ENCODE measurements at regions not wholly inside any gene's neighbourhood (a gene's known extent, or its start where the extent isn't known, plus 50 kb on each side); places are given as distances from the start of the nearest gene placed in this dataset.

DNA sequence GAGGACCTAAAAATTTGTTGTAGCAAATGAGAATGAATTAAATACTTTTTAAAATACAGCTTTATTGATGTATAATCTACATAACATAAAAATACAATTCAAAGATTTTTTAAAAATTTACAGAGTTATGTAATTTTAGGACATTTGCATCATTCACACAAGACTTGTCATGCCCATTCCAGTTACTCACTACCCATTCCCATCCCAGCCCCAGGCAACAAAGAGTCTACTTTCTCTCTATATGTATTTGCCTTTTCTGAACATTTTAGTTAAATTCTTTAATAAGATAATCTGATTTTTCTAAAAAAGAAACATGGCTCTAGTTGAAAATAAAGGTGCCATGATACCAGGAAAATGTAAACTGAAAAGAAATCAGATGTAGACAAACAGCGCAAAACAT lies 354.2 kb downstream of the PMP22 start:
- H3K4me2 ChIP-seq (ENCODE audit: low read depth, low read length) = no peak overlapping the region
- H3K9me2 ChIP-seq (replicated peaks; ENCODE audit: insufficient read depth, low read length) = no peaks in the 10 kb centered on the region
- H4K20me1 ChIP-seq (ENCODE audit: insufficient read depth, low read length) = no peaks in the 10 kb centered on the region
- no peaks in the 10 kb centered on the region for H3F3A ChIP-seq (ENCODE audit: insufficient read depth, low read length)
- H3K4me1 ChIP-seq (ENCODE audit: low read length) = no peaks in the 10 kb centered on the region
- no peaks in the 10 kb centered on the region for H3K27me3 ChIP-seq (replicated peaks; ENCODE audit: insufficient read depth, low read length)
- H2AFZ ChIP-seq (ENCODE audit: low read length) = no peak overlapping the region
- no peaks in the 10 kb centered on the region for H3K79me2 ChIP-seq (ENCODE audit: low read length)
- H3K27ac ChIP-seq (ENCODE audit: low read length) = no peak overlapping the region
- no peak overlapping the region for H3K9ac ChIP-seq (ENCODE audit: low read length)
- H3K36me3 ChIP-seq (replicated peaks; ENCODE audit: insufficient read depth, low read length) = no peaks in the 10 kb centered on the region
- no peak for DNase-seq
- no peak overlapping the region for H3K4me3 ChIP-seq (ENCODE audit: low read length)
- H3K9me3 ChIP-seq (replicated peaks; ENCODE audit: insufficient read depth, low read length) = no peaks in the 10 kb centered on the region
- no peak for TF ChIP-seq EZH2 (optimal IDR thresholded peaks at IDR 0.05; ENCODE audit: low read depth, low read length)
- TF ChIP-seq EZH2phosphoT487 (IDR thresholded peaks at IDR 0.05; ENCODE audit: low read length) = no peak
- TF ChIP-seq, protein P1, sequence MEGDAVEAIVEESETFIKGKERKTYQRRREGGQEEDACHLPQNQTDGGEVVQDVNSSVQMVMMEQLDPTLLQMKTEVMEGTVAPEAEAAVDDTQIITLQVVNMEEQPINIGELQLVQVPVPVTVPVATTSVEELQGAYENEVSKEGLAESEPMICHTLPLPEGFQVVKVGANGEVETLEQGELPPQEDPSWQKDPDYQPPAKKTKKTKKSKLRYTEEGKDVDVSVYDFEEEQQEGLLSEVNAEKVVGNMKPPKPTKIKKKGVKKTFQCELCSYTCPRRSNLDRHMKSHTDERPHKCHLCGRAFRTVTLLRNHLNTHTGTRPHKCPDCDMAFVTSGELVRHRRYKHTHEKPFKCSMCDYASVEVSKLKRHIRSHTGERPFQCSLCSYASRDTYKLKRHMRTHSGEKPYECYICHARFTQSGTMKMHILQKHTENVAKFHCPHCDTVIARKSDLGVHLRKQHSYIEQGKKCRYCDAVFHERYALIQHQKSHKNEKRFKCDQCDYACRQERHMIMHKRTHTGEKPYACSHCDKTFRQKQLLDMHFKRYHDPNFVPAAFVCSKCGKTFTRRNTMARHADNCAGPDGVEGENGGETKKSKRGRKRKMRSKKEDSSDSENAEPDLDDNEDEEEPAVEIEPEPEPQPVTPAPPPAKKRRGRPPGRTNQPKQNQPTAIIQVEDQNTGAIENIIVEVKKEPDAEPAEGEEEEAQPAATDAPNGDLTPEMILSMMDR (IDR thresholded peaks at IDR 0.05; ENCODE audit: low read length) = no peak

DNA sequence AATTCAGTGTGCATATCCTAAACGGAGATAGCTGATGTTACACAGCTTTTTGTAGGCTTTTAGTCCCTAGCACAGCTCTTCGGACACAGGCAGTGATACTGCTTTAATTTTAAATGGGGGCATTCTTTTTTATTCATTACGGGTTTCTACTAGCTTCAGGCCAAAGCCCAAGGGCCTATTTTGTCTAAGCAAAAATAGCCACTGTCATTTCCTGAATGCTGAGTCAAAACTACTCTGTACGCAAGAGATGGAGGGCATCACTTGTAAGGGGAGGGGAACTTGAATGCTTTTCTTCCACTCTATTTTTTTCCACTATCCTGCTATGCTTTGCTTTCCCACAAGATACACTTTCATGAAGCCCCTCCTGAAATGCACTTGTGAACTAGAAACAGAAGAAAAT lies 360.7 kb downstream of the PMP22 start:
- peak overlapping the region; percentile 49; the same call in 1 of the 2 replicates for H3K27ac ChIP-seq (ENCODE audit: low read length)
- H3K27me3 ChIP-seq (replicated peaks; ENCODE audit: insufficient read depth, low read length) = no peaks in the 10 kb centered on the region
- DNase-seq = peak; percentile 53
- H2AFZ ChIP-seq (ENCODE audit: low read length) = no peak overlapping the region
- no peaks in the 10 kb centered on the region for H3F3A ChIP-seq (ENCODE audit: insufficient read depth, low read length)
- H3K9ac ChIP-seq (ENCODE audit: low read length) = no peak overlapping the region
- H3K4me1 ChIP-seq (ENCODE audit: low read length) = no peaks in the 10 kb centered on the region
- no peaks in the 10 kb centered on the region for H3K9me2 ChIP-seq (replicated peaks; ENCODE audit: insufficient read depth, low read length)
- no peaks in the 10 kb centered on the region for H3K36me3 ChIP-seq (replicated peaks; ENCODE audit: insufficient read depth, low read length)
- TF ChIP-seq EZH2phosphoT487 (IDR thresholded peaks at IDR 0.05; ENCODE audit: low read length) (no peak), EZH2 (optimal IDR thresholded peaks at IDR 0.05; ENCODE audit: low read depth, low read length) (no peak)
- TF ChIP-seq, protein P1 (IDR thresholded peaks at IDR 0.05; ENCODE audit: low read length) = no peak
- H3K4me3 ChIP-seq (ENCODE audit: low read length) = no peak overlapping the region
- H3K9me3 ChIP-seq (replicated peaks; ENCODE audit: insufficient read depth, low read length) = no peaks in the 10 kb centered on the region
- H4K20me1 ChIP-seq (ENCODE audit: insufficient read depth, low read length) = no peaks in the 10 kb centered on the region
- H3K4me2 ChIP-seq (ENCODE audit: low read depth, low read length) = no peak overlapping the region
- H3K79me2 ChIP-seq (ENCODE audit: low read length) = no peaks in the 10 kb centered on the region

DNA sequence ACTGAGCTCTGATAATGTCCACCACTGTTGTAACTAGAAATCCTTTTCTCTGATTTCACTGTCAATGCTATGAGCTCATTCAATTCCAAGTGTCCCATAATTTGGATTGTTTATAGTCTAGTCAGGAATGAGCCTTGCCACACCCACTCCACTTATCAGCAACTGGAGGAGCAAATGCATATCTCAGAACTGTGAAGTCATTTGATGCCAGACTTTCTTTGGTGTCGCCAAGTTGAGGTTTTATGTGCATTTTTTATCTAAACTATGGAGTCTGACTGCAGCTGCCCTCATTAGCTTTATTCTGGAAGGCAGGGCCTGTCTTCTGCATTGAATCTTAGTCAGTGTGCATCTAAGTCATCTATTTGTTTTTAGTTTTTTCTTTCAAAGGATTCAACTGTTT lies 361.3 kb downstream of the PMP22 start:
- Histone ChIP-seq H3K79me2 (ENCODE audit: low read length) (no peaks in the 10 kb centered on the region), H3K27ac (ENCODE audit: low read length) (peak overlapping the region; percentile 49; the same call in 1 of the 2 replicates), H3K36me3 (replicated peaks; ENCODE audit: insufficient read depth, low read length) (no peaks in the 10 kb centered on the region), H3K4me3 (ENCODE audit: low read length) (no peak overlapping the region), H3F3A (ENCODE audit: insufficient read depth, low read length) (no peaks in the 10 kb centered on the region), H3K4me1 (ENCODE audit: low read length) (no peaks in the 10 kb centered on the region), H4K20me1 (ENCODE audit: insufficient read depth, low read length) (no peaks in the 10 kb centered on the region), H3K9me3 (replicated peaks; ENCODE audit: insufficient read depth, low read length) (no peaks in the 10 kb centered on the region), H3K9me2 (replicated peaks; ENCODE audit: insufficient read depth, low read length) (no peaks in the 10 kb centered on the region), H3K27me3 (replicated peaks; ENCODE audit: insufficient read depth, low read length) (no peaks in the 10 kb centered on the region), H3K9ac (ENCODE audit: low read length) (no peak overlapping the region), H2AFZ (ENCODE audit: low read length) (no peak overlapping the region), H3K4me2 (ENCODE audit: low read depth, low read length) (no peak overlapping the region)
- no peak for TF ChIP-seq EZH2 (optimal IDR thresholded peaks at IDR 0.05; ENCODE audit: low read depth, low read length)
- TF ChIP-seq, protein P1 (IDR thresholded peaks at IDR 0.05; ENCODE audit: low read length) = no peak
- no peak for TF ChIP-seq EZH2phosphoT487 (IDR thresholded peaks at IDR 0.05; ENCODE audit: low read length)
- DNase-seq = no peak
